Suprapubic skin (tissue), 4 donors: ENCODE measurements at regions not wholly inside any gene's neighbourhood (a gene's known extent, or its start where the extent isn't known, plus 50 kb on each side); places are given as distances from the start of the nearest gene placed in this dataset.

Experiments used
- DNase-seq, 2 donors: peaks; one replicate each; pipeline ENCODE4 v3.0.0-alpha.2; 2019; ENCODE audit warnings: low spot score in 2 of 2
- H3K27ac ChIP-seq: fragments of 200-600 bp; sonication (generic); one replicate; pipeline ENCODE4 v1.5.1; 2019
- H3K27me3 ChIP-seq: fragments of 200-600 bp; sonication (generic); one replicate; pipeline ENCODE4 v1.5.1; 2019
- H3K36me3 ChIP-seq: fragments of 200-600 bp; sonication (generic); one replicate; pipeline ENCODE4 v1.5.1; 2019
- H3K4me1 ChIP-seq: fragments of 200-600 bp; sonication (generic); one replicate; pipeline ENCODE4 v1.5.1; 2019
- H3K4me3 ChIP-seq: fragments of 200-600 bp; sonication (generic); one replicate; pipeline ENCODE4 v1.5.1; 2019; ENCODE audit warnings: mild to moderate bottlenecking
- H3K9me3 ChIP-seq: fragments of 200-600 bp; sonication (generic); one replicate; pipeline ENCODE4 v1.5.1; 2019
- EP300 ChIP-seq: sonication (generic); formaldehyde crosslinking; IDR thresholded peaks from one replicate; pipeline ENCODE4 v1.6.1; 2017; ENCODE audit warnings: antibody characterized with exemption
- POLR2A ChIP-seq, 2 donors: fragments of 450-650 bp; IDR thresholded peaks; one replicate each; pipeline ENCODE4 v1.6.1; 2017; ENCODE audit warnings: antibody characterized with exemption in 2 of 2, mild to moderate bottlenecking in 2 of 2, moderate library complexity in 2 of 2
- POLR2AphosphoS5 ChIP-seq, 3 donors: sonication (generic); formaldehyde crosslinking; IDR thresholded peaks; one replicate each; pipeline ENCODE4 v1.6.1; 2017; ENCODE audit warnings: antibody characterized with exemption in 3 of 3
- WGBS: methylation state at CpG from one replicate; pipeline ENCODE4 v1.1.5; 2018; 5-methylcytosine and 5-hydroxymethylcytosine counted together
- TF ChIP-seq, protein P1 (sequence below), 2 donors: fragments of 200-600 bp in 1 of 2; fragments of 450-650 bp in 1 of 2; sonication (generic) in 1 of 2; IDR thresholded peaks; one replicate each; pipeline ENCODE4 v1.5.1; 2016 to 2019; ENCODE audit warnings: antibody characterized with exemption in 2 of 2, mild to moderate bottlenecking in 1 of 2, moderate library complexity in 1 of 2

DNA sequence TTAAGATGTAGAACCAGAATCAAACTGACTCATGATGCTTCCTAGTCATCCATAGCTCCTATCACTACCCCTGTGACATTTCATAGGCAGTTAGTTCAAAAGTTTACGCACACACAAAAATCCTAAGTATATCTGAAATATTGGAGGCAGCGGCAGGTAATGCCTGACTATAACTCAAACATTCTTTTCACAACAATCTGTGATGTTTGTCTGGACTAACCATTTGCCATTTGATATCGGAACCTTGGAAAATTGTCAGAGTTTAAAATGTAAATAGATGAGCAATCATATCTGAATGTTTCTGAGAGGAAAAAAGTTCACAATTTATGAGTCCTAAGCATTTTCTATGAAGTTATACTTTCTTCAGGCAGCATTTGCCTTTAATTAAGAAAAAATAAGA is 1078.2 kb downstream of the EPHA7 start:
- no peak for DNase-seq
- WGBS, result 82% methylated on average over 3 of the region's 3 CpGs
- Histone ChIP-seq H3K9me3 (no peaks in the 10 kb centered on the region), H3K27ac (no peak overlapping the region), H3K27me3 (no peaks in the 10 kb centered on the region), H3K4me1 (no peaks in the 10 kb centered on the region), H3K4me3 (no peak overlapping the region), H3K36me3 (no peaks in the 10 kb centered on the region)
- TF ChIP-seq EP300 (no peak), POLR2A (IDR thresholded peaks at IDR 0.05) (no peak), POLR2AphosphoS5 (IDR thresholded peaks at IDR 0.05) (no peak)
- TF ChIP-seq, protein P1, sequence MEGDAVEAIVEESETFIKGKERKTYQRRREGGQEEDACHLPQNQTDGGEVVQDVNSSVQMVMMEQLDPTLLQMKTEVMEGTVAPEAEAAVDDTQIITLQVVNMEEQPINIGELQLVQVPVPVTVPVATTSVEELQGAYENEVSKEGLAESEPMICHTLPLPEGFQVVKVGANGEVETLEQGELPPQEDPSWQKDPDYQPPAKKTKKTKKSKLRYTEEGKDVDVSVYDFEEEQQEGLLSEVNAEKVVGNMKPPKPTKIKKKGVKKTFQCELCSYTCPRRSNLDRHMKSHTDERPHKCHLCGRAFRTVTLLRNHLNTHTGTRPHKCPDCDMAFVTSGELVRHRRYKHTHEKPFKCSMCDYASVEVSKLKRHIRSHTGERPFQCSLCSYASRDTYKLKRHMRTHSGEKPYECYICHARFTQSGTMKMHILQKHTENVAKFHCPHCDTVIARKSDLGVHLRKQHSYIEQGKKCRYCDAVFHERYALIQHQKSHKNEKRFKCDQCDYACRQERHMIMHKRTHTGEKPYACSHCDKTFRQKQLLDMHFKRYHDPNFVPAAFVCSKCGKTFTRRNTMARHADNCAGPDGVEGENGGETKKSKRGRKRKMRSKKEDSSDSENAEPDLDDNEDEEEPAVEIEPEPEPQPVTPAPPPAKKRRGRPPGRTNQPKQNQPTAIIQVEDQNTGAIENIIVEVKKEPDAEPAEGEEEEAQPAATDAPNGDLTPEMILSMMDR (IDR thresholded peaks at IDR 0.05), result no peak

DNA sequence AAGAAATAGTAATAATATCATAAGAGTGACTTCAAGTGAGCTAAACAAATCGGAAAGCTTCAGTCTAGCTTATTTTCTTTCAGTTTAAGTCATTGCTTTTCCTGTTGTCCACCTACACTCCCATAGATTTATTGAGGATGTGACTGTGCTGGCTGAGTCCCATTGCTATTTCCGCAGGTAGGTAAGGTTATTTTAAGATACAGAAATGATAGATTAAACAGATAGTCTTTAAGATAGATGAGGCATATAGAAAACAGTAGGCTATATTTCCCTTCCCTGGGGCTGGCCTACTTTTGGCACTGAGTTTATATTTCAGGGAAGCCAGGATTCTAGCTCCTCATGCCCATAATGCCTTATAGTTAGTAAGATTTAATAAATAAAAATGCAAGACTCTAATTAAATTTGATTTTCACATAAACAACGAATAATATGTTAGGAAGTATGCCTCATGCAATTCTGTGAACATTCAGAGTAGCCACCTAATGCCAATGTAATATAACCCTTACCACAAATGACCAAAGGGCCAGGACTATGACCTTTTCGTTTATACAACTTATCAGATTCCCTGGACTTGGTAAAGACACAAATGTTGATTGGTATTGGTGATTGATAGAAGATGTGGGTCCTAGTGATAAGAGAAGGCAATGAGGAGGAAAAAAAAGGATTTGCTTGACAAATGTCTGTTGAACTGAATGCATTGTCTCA is 1079.3 kb downstream of the EPHA7 start:
- H3K27me3 ChIP-seq, result no peaks in the 10 kb centered on the region
- DNase-seq, result no peak
- WGBS, result 62% methylated on average over 4 of the region's 4 CpGs
- no peaks in the 10 kb centered on the region for H3K36me3 ChIP-seq
- H3K27ac ChIP-seq, result no peak overlapping the region
- TF ChIP-seq, protein P1 (IDR thresholded peaks at IDR 0.05), result no peak
- TF ChIP-seq EP300 (no peak), POLR2AphosphoS5 (IDR thresholded peaks at IDR 0.05) (no peak)
- H3K4me1 ChIP-seq, result no peaks in the 10 kb centered on the region
- H3K4me3 ChIP-seq, result no peak overlapping the region
- H3K9me3 ChIP-seq, result no peaks in the 10 kb centered on the region

DNA sequence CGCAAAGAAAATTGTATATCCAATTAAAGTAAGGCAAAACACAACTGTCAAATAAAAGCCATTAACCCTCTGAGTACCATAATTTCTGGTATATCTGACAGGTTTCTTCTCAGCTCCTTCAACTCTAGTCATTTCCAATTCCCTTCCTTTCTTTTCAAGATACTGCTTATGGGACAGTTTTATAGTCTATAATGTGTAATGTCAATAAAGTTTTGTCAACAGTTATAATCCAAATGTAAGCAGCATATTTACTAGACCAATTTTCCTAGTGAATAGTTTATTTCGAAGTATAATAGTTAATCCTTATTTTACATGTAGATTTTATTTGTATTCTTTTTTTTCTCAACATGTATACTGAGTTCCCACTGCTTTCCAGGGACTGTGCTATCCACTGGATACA is 1081.8 kb downstream of the EPHA7 start:
- Histone ChIP-seq H3K4me1 (no peaks in the 10 kb centered on the region), H3K27ac (no peak overlapping the region), H3K4me3 (no peak overlapping the region), H3K27me3 (no peaks in the 10 kb centered on the region), H3K9me3 (no peaks in the 10 kb centered on the region), H3K36me3 (no peaks in the 10 kb centered on the region)
- WGBS, result 73% methylated on average over 2 of the region's 2 CpGs
- no peak for DNase-seq
- TF ChIP-seq, protein P1 (IDR thresholded peaks at IDR 0.05), result no peak
- TF ChIP-seq POLR2AphosphoS5 (IDR thresholded peaks at IDR 0.05), result no peak
- no peak for TF ChIP-seq EP300
- no peak for TF ChIP-seq POLR2A (IDR thresholded peaks at IDR 0.05)

DNA sequence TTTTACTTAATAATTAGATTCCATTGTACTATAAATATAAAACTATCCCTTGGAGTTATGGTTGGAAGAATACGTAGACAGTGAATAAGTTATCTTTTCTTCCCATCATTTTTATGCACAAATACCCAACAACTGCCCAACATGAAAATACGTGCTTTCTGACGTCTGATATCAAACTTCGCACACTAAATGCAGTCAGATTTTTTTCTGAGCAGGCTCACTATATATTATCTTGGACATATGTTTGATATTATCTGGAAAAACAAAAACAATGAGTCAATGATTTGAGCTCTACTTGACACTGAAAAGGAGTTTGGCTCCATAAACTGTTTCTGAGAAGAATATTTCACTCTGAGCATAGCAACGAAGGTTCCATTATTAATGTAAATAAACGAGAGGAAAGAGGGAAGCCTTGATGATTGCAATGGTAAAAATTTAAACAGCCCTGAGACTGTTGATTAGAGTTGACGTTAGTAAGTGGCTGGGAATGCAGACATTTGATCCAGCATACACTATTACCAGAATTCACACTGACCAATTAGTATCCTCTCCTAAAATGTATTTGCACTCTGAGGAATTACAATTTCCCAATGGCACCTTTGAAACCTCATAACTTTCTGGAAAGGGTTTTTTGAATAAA is 1090.0 kb downstream of the EPHA7 start:
- Histone ChIP-seq H3K4me1 (no peaks in the 10 kb centered on the region), H3K27me3 (no peaks in the 10 kb centered on the region), H3K36me3 (no peaks in the 10 kb centered on the region), H3K9me3 (no peaks in the 10 kb centered on the region), H3K27ac (no peak overlapping the region), H3K4me3 (no peak overlapping the region)
- TF ChIP-seq EP300 (no peak), POLR2A (IDR thresholded peaks at IDR 0.05) (no peak), POLR2AphosphoS5 (IDR thresholded peaks at IDR 0.05) (no peak)
- TF ChIP-seq, protein P1 (IDR thresholded peaks at IDR 0.05), result no peak
- DNase-seq, result no peak
- 55% methylated on average over 7 of the region's 7 CpGs for WGBS

DNA sequence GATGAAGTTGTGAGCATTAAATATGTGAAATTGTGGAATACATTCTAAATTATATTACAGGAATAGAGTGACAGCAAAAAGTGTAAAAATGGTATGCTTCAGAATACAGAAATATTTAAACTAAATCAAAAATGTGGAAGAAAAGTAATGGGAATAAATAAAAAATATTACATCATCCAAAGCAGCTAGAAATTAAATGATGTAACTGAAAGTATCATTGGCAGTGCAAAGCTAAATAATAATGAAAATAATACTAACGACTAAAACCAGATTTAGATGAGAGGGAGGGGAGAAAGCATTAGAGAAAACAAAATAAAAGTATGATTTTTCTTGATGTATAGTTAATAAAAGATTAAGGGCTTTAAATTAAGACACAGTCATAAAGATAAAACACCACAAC is 1104.0 kb downstream of the EPHA7 start:
- no peak for DNase-seq
- WGBS, result 91% methylated on average over 1 of the region's 1 CpG
- Histone ChIP-seq H3K9me3 (no peaks in the 10 kb centered on the region), H3K4me1 (no peaks in the 10 kb centered on the region), H3K36me3 (no peaks in the 10 kb centered on the region), H3K4me3 (no peak overlapping the region), H3K27me3 (no peaks in the 10 kb centered on the region), H3K27ac (no peak overlapping the region)
- no peak for TF ChIP-seq POLR2AphosphoS5 (IDR thresholded peaks at IDR 0.05)
- TF ChIP-seq POLR2A (IDR thresholded peaks at IDR 0.05), result no peak
- no peak for TF ChIP-seq EP300
- TF ChIP-seq, protein P1 (IDR thresholded peaks at IDR 0.05), result no peak
